Upper lobe of left lung (tissue), 6 donors: ENCODE measurements at regions not wholly inside any gene's neighbourhood (a gene's known extent, or its start where the extent isn't known, plus 50 kb on each side); places are given as distances from the start of the nearest gene placed in this dataset.
A peak's percentile ranks its signal among the peaks of the same experiment; 100 is the strongest.

ENCODE experiments used
- ATAC-seq, 2 donors: fragments of 200-7000 bp; cut with Tn5 transposase; one replicate each; pipeline ENCODE4 v1.9.1; 2022; ENCODE audit warnings: mild to moderate bottlenecking in 2 of 2, moderate library complexity in 2 of 2; ENCODE audit not compliant: low FRiP score in 2 of 2
- DNase-seq, 2 donors: peaks; one replicate each; pipeline ENCODE4 v3.0.0-alpha.2; 2019 to 2020
- H3K27ac ChIP-seq, 4 donors: fragments of 200-600 bp; sonication (generic); one replicate each; pipeline ENCODE4 v1.5.1; 2016 to 2019
- H3K27me3 ChIP-seq, 4 donors: fragments of 200-600 bp; sonication (generic); one replicate each; pipeline ENCODE4 v1.5.1; 2017 to 2019
- H3K36me3 ChIP-seq, 4 donors: fragments of 200-600 bp; sonication (generic); one replicate each; pipeline ENCODE4 v1.5.1; 2016 to 2019
- H3K4me1 ChIP-seq, 4 donors: fragments of 200-600 bp; sonication (generic); one replicate each; pipeline ENCODE4 v1.5.1; 2018 to 2019
- H3K4me3 ChIP-seq, 4 donors: fragments of 200-600 bp; sonication (generic); one replicate each; pipeline ENCODE4 v1.5.1; 2017 to 2019; ENCODE audit warnings: mild to moderate bottlenecking in 2 of 4, moderate library complexity in 1 of 4
- H3K9me3 ChIP-seq, 4 donors: fragments of 200-600 bp; sonication (generic); one replicate each; pipeline ENCODE4 v1.5.1; 2018 to 2019
- CTCF ChIP-seq, 6 experiments: fragments of 450-650 bp in 4 of 6; fragments of 200-600 bp in 2 of 6; sonication (generic) in 2 of 6; IDR thresholded peaks; one replicate each; pipeline ENCODE4 v1.5.1; 2016 to 2019; ENCODE audit warnings: antibody characterized with exemption in 6 of 6
- EP300 ChIP-seq, 4 donors: sonication (generic); formaldehyde crosslinking; IDR thresholded peaks; one replicate each; pipeline ENCODE4 v1.5.1; 2017; ENCODE audit warnings: antibody characterized with exemption in 4 of 4, control low read depth in 2 of 4
- POLR2A ChIP-seq, 4 donors: fragments of 450-650 bp; IDR thresholded peaks; one replicate each; pipeline ENCODE4 v1.5.1; 2016 to 2017; ENCODE audit warnings: antibody characterized with exemption in 4 of 4, mild to moderate bottlenecking in 2 of 4
- POLR2AphosphoS5 ChIP-seq, 2 donors: sonication (generic); formaldehyde crosslinking; IDR thresholded peaks; one replicate each; pipeline ENCODE4 v1.5.1; 2017; ENCODE audit warnings: antibody characterized with exemption in 2 of 2
- WGBS, 2 donors: methylation state at CpG; one replicate each; pipeline ENCODE4 v1.1.5; 2017 to 2018; 5-methylcytosine and 5-hydroxymethylcytosine counted together
- donor health status: DM: no; HTN: no; CAD: no; lungs with moderate emphysema.
- donor health status: DM: no; HTN: yes; CAD: no; lungs with severe emphysema.

GRCh38 chr2:147408357-147408756, 436.5 kb upstream of the ACVR2A start:
- Histone ChIP-seq H3K27me3 (no peaks in the 10 kb centered on the region), H3K4me1 (no peaks in the 10 kb centered on the region), H3K27ac (no peak overlapping the region), H3K4me3 (no peak overlapping the region), H3K9me3 (no peaks in the 10 kb centered on the region), H3K36me3 (no peaks in the 10 kb centered on the region)
- 76 to 83% methylated on average over 2 of the region's 2 CpGs for WGBS, 2 donors
- ATAC-seq (no peak), DNase-seq (no peak)
- TF ChIP-seq POLR2A (IDR thresholded peaks at IDR 0.05) (no peak), EP300 (IDR thresholded peaks at IDR 0.05) (no peak), CTCF (IDR thresholded peaks at IDR 0.05) (no peak), POLR2AphosphoS5 (IDR thresholded peaks at IDR 0.05) (no peak)

GRCh38 chr2:147405651-147406050, 439.2 kb upstream of the ACVR2A start:
- no peak for ATAC-seq
- WGBS, 2 donors = 10 to 26% methylated on average over 1 of the region's 1 CpG

GRCh38 chr2:147398996-147399395, 445.8 kb upstream of the ACVR2A start:
- peak in 1 of 2 donors; percentile 29 for ATAC-seq

More at GRCh38 chr2:147405651-147406050, 439.2 kb upstream of the ACVR2A start:
- TF ChIP-seq POLR2AphosphoS5 (IDR thresholded peaks at IDR 0.05) (no peak), EP300 (IDR thresholded peaks at IDR 0.05) (no peak), POLR2A (IDR thresholded peaks at IDR 0.05) (no peak), CTCF (IDR thresholded peaks at IDR 0.05) (no peak)
- Histone ChIP-seq H3K36me3 (no peaks in the 10 kb centered on the region), H3K9me3 (no peaks in the 10 kb centered on the region), H3K27me3 (no peaks in the 10 kb centered on the region), H3K27ac (no peak overlapping the region), H3K4me3 (no peak overlapping the region), H3K4me1 (no peaks in the 10 kb centered on the region)
- no peak for DNase-seq

GRCh38 chr2:147398301-147398700, 446.5 kb upstream of the ACVR2A start:
- ATAC-seq (no peak), DNase-seq (no peak)
- no peak for TF ChIP-seq EP300 (IDR thresholded peaks at IDR 0.05)
- no peak for TF ChIP-seq POLR2A (IDR thresholded peaks at IDR 0.05)
- no peak for TF ChIP-seq POLR2AphosphoS5 (IDR thresholded peaks at IDR 0.05)
- TF ChIP-seq CTCF (IDR thresholded peaks at IDR 0.05) = no peak
- Histone ChIP-seq H3K4me3 (no peak overlapping the region), H3K27me3 (no peaks in the 10 kb centered on the region), H3K27ac (no peak overlapping the region), H3K9me3 (no peaks in the 10 kb centered on the region), H3K4me1 (no peaks in the 10 kb centered on the region), H3K36me3 (no peaks in the 10 kb centered on the region)
- 66 to 68% methylated on average over 2 of the region's 2 CpGs for WGBS, 2 donors

More at GRCh38 chr2:147398996-147399395, 445.8 kb upstream of the ACVR2A start:
- H3K9me3 ChIP-seq = no peaks in the 10 kb centered on the region
- no peak overlapping the region for H3K4me3 ChIP-seq
- WGBS, 2 donors = 63 to 69% methylated on average over 2 of the region's 2 CpGs
- H3K36me3 ChIP-seq = no peaks in the 10 kb centered on the region
- H3K27ac ChIP-seq = no peak overlapping the region
- DNase-seq = no peak
- TF ChIP-seq CTCF (IDR thresholded peaks at IDR 0.05) (no peak), POLR2AphosphoS5 (IDR thresholded peaks at IDR 0.05) (no peak), POLR2A (IDR thresholded peaks at IDR 0.05) (no peak), EP300 (IDR thresholded peaks at IDR 0.05) (no peak)
- no peaks in the 10 kb centered on the region for H3K27me3 ChIP-seq
- no peaks in the 10 kb centered on the region for H3K4me1 ChIP-seq

- Histone ChIP-seq H3K27me3 (no peaks in the 10 kb centered on the region), H3K36me3 (no peaks in the 10 kb centered on the region), H3K4me3 (no peak overlapping the region), H3K27ac (no peak overlapping the region), H3K4me1 (no peaks in the 10 kb centered on the region), H3K9me3 (no peaks in the 10 kb centered on the region)
- ATAC-seq (no peak), DNase-seq (no peak)
- TF ChIP-seq CTCF (IDR thresholded peaks at IDR 0.05) = no peak
- TF ChIP-seq POLR2AphosphoS5 (IDR thresholded peaks at IDR 0.05) = no peak
- no peak for TF ChIP-seq EP300 (IDR thresholded peaks at IDR 0.05)
- no peak for TF ChIP-seq POLR2A (IDR thresholded peaks at IDR 0.05)
- 94 to 96% methylated on average over 3 of the region's 3 CpGs for WGBS, 2 donors
Measured at GRCh38 chr2:147396890-147397289, 447.9 kb upstream of the ACVR2A start.
